Esophagus mucosa (tissue), 1 donor: ENCODE measurements at regions not wholly inside any gene's neighbourhood (a gene's known extent, or its start where the extent isn't known, plus 50 kb on each side); places are given as distances from the start of the nearest gene placed in this dataset.

Experiments
- ATAC-seq: fragments of 200-7000 bp; cut with Tn5 transposase; one replicate; pipeline ENCODE4 v1.9.1; 2020
- donor health status: DM: yes; HTN: yes; CAD: no.

GRCh38 chr15:88315221-88315878 is 58.8 kb upstream of the NTRK3 start:
- ATAC-seq: no peak

DNA sequence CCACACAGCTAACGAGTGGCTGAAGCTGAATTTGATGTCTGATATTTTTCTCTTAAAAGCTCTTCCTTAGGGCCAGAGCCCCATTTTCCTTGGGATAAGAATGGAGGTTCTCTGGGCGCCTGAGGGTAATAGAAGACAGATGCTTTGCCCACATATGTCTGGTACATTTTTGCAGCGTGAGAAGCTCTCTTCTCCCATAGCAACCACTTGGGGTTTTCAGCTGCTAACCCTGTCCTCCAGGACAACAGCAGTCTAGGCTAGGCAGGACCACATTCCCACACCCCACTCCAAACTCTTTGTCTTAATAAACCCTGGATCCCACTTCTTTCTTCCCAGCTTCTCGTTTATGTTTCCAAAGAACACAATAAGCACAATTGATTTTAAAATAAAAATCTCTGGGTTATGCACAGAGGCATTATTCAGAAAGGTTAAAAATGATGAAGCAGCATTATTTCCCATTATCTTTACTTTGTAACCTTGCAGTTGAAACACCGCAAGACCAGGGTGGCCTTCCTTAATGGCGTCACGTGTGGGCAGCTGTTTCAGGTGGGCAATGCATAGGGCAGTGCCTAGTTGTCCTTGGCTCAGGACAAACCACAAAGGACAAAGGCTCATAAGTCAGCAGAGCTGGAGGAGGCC is 56.5 kb upstream of the NTRK3 start:
- no peak for ATAC-seq

GRCh38 chr15:88309363-88309762 is 52.8 kb upstream of the NTRK3 start:
- no peak for ATAC-seq

DNA sequence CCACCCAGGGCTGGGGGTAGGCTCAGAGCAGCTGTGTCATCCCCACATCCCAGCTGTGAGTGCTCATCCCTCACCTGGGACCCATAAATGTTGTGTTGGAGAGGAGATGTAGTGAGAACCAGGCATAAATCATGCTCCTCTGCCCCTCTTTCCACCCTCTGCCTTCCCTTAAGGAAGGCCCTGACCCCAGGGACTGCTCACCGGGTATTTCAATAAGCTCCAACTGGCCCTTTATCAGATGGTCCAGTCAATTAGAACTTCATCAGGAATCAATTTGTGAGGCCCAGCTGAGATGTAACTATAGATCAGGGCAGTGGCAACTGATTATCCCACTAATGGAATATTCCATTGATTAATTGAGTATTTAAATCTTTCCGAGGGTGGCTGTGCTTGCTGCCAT is 50.8 kb upstream of the NTRK3 start:
- ATAC-seq: no peak
